IMR-90 (cell line): ENCODE measurements at regions not wholly inside any gene's neighbourhood (a gene's known extent, or its start where the extent isn't known, plus 50 kb on each side); places are given as distances from the start of the nearest gene placed in this dataset.
A peak's percentile ranks its signal among the peaks of the same experiment; 100 is the strongest.

Experiments
- ATAC-seq: fragments of 200-7000 bp; cut with Tn5 transposase; 2 replicates; pipeline ENCODE4 v1.9.1; 2020; ENCODE audit warnings: low read depth, mild to moderate bottlenecking, moderate library complexity
- BruUV-seq: library from RNA; stranded (reverse); fragments of 400-500 nt; replicated peaks from 2 replicates; lab custom pipeline; 2021; lab: Mats Ljungman, UMichigan
- CTCF ChIA-PET: fragments of 300-600 bp; formaldehyde crosslinking; extraction: SDS; loops from one replicate; lab custom pipeline; 2021; ENCODE audit warnings: antibody characterized with exemption; lab: Yijun Ruan, JAX
- POLR2A ChIA-PET: fragments of 300-600 bp; sonication (Branson Sonifier 250); formaldehyde crosslinking; loops from one replicate; lab custom pipeline; 2022; ENCODE audit warnings: antibody characterized with exemption; ENCODE audit not compliant: unreplicated experiment; lab: Charles Lee
- DNase-seq: peaks from one replicate; pipeline ENCODE4 v3.0.0; 2013
- H2AFZ ChIP-seq: replicated peaks from 2 replicates; pipeline ENCODE3; 2013; ENCODE audit warnings: low read length, mild to moderate bottlenecking; ENCODE audit not compliant: poor library complexity
- H2AK5ac ChIP-seq: 2 replicates; pipeline ENCODE4 v1.6.1; 2013; ENCODE audit warnings: low read depth, low read length, inconsistent platforms
- H2AK9ac ChIP-seq: replicated peaks from 2 replicates; pipeline ENCODE3; 2013; ENCODE audit warnings: mild to moderate bottlenecking, low read depth, low read length, moderate library complexity; ENCODE audit not compliant: poor library complexity
- H2BK120ac ChIP-seq: 2 replicates; pipeline ENCODE4 v1.6.1; 2013; ENCODE audit warnings: low read depth, low read length, inconsistent platforms
- H2BK15ac ChIP-seq: 3 replicates; pipeline ENCODE4 v1.6.1; 2013; ENCODE audit warnings: low read depth, low read length, inconsistent platforms
- H2BK20ac ChIP-seq: 2 replicates; pipeline ENCODE4 v1.6.1; 2013; ENCODE audit warnings: low read depth, mild to moderate bottlenecking, inconsistent platforms, low read length, moderate library complexity
- H2BK5ac ChIP-seq: 2 replicates; pipeline ENCODE4 v1.6.1; 2013; ENCODE audit warnings: mild to moderate bottlenecking, low read depth, low read length, inconsistent platforms; ENCODE audit not compliant: poor library complexity, severe bottlenecking
- H3K14ac ChIP-seq: replicated peaks from 2 replicates; pipeline ENCODE4 v1.6.1; 2013; ENCODE audit warnings: low read depth, low read length, inconsistent platforms
- H3K18ac ChIP-seq: 2 replicates; pipeline ENCODE4 v1.6.1; 2013; ENCODE audit warnings: low read depth, low read length, control low read depth
- H3K23ac ChIP-seq: 2 replicates; pipeline ENCODE4 v1.6.1; 2013; ENCODE audit warnings: low read depth, low read length, inconsistent platforms
- H3K27ac ChIP-seq: 2 replicates; pipeline ENCODE4 v1.5.1; 2013; ENCODE audit warnings: mild to moderate bottlenecking, control low read depth, low read length; ENCODE audit not compliant: insufficient read depth
- H3K27me3 ChIP-seq: 2 replicates; pipeline ENCODE4 v1.6.1; 2013; ENCODE audit warnings: low read length; ENCODE audit not compliant: control insufficient read depth, insufficient read depth
- H3K36me3 ChIP-seq: 2 replicates; pipeline ENCODE4 v1.6.1; 2013; ENCODE audit warnings: low read length, mixed read lengths; ENCODE audit not compliant: control insufficient read depth, insufficient read depth
- H3K4ac ChIP-seq: 2 replicates; pipeline ENCODE4 v1.6.1; 2013; ENCODE audit warnings: low read depth, low read length, inconsistent platforms
- H3K4me1 ChIP-seq: 2 replicates; pipeline ENCODE4 v1.6.1; 2013; ENCODE audit warnings: low read length, mixed read lengths; ENCODE audit not compliant: control insufficient read depth, insufficient read depth
- H3K4me2 ChIP-seq: 2 replicates; pipeline ENCODE4 v1.6.1; 2013; ENCODE audit warnings: low read depth, mild to moderate bottlenecking, control low read depth, low read length, moderate library complexity
- H3K4me3 ChIP-seq: 2 replicates; pipeline ENCODE4 v1.5.1; 2013; ENCODE audit warnings: low read depth, mild to moderate bottlenecking, control low read depth, low read length, moderate library complexity; ENCODE audit not compliant: insufficient read depth
- H3K56ac ChIP-seq: 2 replicates; pipeline ENCODE4 v1.6.1; 2013; ENCODE audit warnings: low read length, inconsistent platforms; ENCODE audit not compliant: insufficient read depth; ENCODE audit errors: extremely low read depth
- H3K79me1 ChIP-seq, 2 experiments: 2 replicates each; pipeline ENCODE4 v1.6.1; 2013; ENCODE audit warnings: low read length in 2 of 2, inconsistent platforms in 1 of 2, low read depth in 1 of 2
- H3K9ac ChIP-seq: 2 replicates; pipeline ENCODE4 v1.6.1; 2013; ENCODE audit warnings: low read depth, low read length, control low read depth
- H3K9me1 ChIP-seq: 2 replicates; pipeline ENCODE4 v1.6.1; 2013; ENCODE audit warnings: low read length, inconsistent platforms; ENCODE audit not compliant: insufficient read depth
- H3K9me3 ChIP-seq: 2 replicates; pipeline ENCODE4 v1.6.1; 2013; ENCODE audit warnings: low read length; ENCODE audit not compliant: control insufficient read depth, insufficient read depth
- H4K20me1 ChIP-seq: 2 replicates; pipeline ENCODE4 v1.6.1; 2013; ENCODE audit warnings: low read length, inconsistent platforms; ENCODE audit not compliant: insufficient read depth
- H4K5ac ChIP-seq: 2 replicates; pipeline ENCODE4 v1.6.1; 2013; ENCODE audit warnings: mild to moderate bottlenecking, low read depth, low read length, control low read depth
- H4K8ac ChIP-seq, 2 experiments: 2 replicates each; pipeline ENCODE4 v1.6.1; 2013; ENCODE audit warnings: low read depth in 2 of 2, low read length in 2 of 2, control low read depth in 1 of 2, inconsistent platforms in 1 of 2
- H4K91ac ChIP-seq: 2 replicates; pipeline ENCODE4 v1.6.1; 2013; ENCODE audit warnings: low read depth, low read length, inconsistent platforms; ENCODE audit not compliant: insufficient read depth
- BHLHE40 ChIP-seq: fragments of 150-350 bp; IDR thresholded peaks from 2 replicates; pipeline ENCODE4 v1.6.1; 2016; ENCODE audit warnings: mild to moderate bottlenecking, low read depth, low read length
- CTCF ChIP-seq: conservative IDR thresholded peaks from 2 replicates; pipeline ENCODE4 v1.5.1; 2012; ENCODE audit warnings: mild to moderate bottlenecking, low read depth, low read length, improper control_type of control experiment
- MAZ ChIP-seq: IDR thresholded peaks from 2 replicates; pipeline ENCODE4 v1.6.1; 2012; ENCODE audit warnings: low read depth, mild to moderate bottlenecking, low read length, improper control_type of control experiment, moderate library complexity, borderline replicate concordance
- WGBS, 2 experiments: methylation state at CpG; one replicate each; pipeline versions ENCODE4 v1.1.5 to v1.1.7; 2013; ENCODE audit warnings: missing lambda C conversion rate in 2 of 2; ENCODE audit not compliant: insufficient read length in 1 of 2; ENCODE audit errors: extremely low coverage in 2 of 2; 5-methylcytosine and 5-hydroxymethylcytosine counted together
- dilution Hi-C: fragments of 300-500 bp; cut with HindIII; formaldehyde crosslinking; loops from one replicate; pipeline ENCODE4 v1.14.3; 2018; ENCODE audit warnings: low sequenced_read_pairs; ENCODE audit not compliant: unreplicated experiment
- in situ Hi-C: fragments of 300-500 bp; cut with MboI; formaldehyde crosslinking; loops from 3 replicates; pipeline ENCODE4 v1.14.3; 2019; ENCODE audit warnings: low sequenced_read_pairs, inconsistent platforms, mixed read lengths
- intact Hi-C: fragments of 100-400 bp; cut with micrococcal nuclease; formaldehyde crosslinking; loops from 2 replicates; pipeline ENCODE4 v1.10.0; 2022
- TF ChIP-seq, protein P1 (sequence below): fragments of 150-350 bp; IDR thresholded peaks from 2 replicates; pipeline ENCODE4 v1.6.1; 2017; ENCODE audit warnings: mild to moderate bottlenecking, antibody characterized with exemption, low read length, low read depth

DNA sequence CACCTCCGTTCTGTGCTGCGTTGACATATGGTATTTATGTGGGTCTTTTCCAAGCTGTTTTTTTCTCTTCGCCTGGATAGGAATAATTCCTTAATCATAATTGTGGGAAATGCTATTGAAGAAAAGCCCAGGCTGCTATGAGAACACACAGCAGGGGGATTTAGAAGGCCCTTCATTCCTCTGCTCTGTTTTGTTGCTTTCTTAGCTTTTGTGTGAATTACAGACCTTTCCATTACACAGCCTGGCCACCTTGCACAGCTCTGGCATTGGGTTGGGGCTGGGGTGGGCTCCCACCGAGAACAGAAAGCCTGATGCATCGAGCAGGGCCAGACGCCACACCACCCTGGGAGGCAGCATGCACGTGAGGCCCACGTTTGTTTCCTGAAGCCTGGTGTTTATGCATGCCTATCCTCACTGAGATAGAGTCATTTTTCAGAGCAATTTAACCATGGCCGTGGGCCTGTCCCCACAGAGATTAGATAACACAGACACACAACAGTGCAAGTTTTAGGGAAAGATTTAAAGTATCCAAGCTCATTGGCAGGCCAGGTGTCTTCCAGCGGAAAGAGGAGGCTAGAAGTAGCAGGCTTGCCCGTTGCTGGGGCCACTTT is 287.6 kb upstream of the PWP1 start:
- POLR2A ChIA-PET = no interaction called here
- H4K91ac ChIP-seq = no peak overlapping the region
- WGBS, 2 experiments = no CpG with 5 or more reads among the region's 11 CpGs
- ATAC-seq = no peak
- intact Hi-C loops = no loop called here
- DNase-seq = no peak
- H4K20me1 ChIP-seq = no peaks in the 10 kb centered on the region
- H2AK9ac ChIP-seq = no peak overlapping the region
- H2BK20ac ChIP-seq = no peak overlapping the region
- H3K23ac ChIP-seq = no peak overlapping the region
- no peak overlapping the region for H4K5ac ChIP-seq
- H3K9ac ChIP-seq = no peak overlapping the region
- dilution Hi-C loops = no loop called here
- no TSS peak for BruUV-seq
- no peak overlapping the region for H3K27ac ChIP-seq
- no peak overlapping the region for H3K4ac ChIP-seq
- no peak overlapping the region for H2AK5ac ChIP-seq
- CTCF ChIA-PET = interaction anchor here (2.2 kb wide), 1 partner anchor 266 kb away, joined by 7 read pairs; no protein-coding TSS in a partner anchor
- H3K14ac ChIP-seq = no peak overlapping the region
- H2BK15ac ChIP-seq = no peak overlapping the region
- peaks cover 4% of the 10 kb centered on the region; the same call in 1 of the 2 replicates for H3K4me1 ChIP-seq
- no peak overlapping the region for H3K18ac ChIP-seq
- H3K9me3 ChIP-seq = no peaks in the 10 kb centered on the region
- in situ Hi-C loops = no loop called here
- H3K27me3 ChIP-seq = no peaks in the 10 kb centered on the region
- no peak overlapping the region for H2AFZ ChIP-seq
- no peak overlapping the region for H3K4me3 ChIP-seq
- H4K8ac ChIP-seq = no peak overlapping the region
- peaks cover 3% of the 10 kb centered on the region; the same call in 1 of the 2 replicates for H3K9me1 ChIP-seq
- H3K36me3 ChIP-seq = no peaks in the 10 kb centered on the region
- no peaks in the 10 kb centered on the region for H3K79me1 ChIP-seq
- no peak overlapping the region for H3K4me2 ChIP-seq
- H2BK120ac ChIP-seq = no peak overlapping the region
- H2BK5ac ChIP-seq = no peak overlapping the region
- TF ChIP-seq MAZ = no peak
- TF ChIP-seq, protein P1, sequence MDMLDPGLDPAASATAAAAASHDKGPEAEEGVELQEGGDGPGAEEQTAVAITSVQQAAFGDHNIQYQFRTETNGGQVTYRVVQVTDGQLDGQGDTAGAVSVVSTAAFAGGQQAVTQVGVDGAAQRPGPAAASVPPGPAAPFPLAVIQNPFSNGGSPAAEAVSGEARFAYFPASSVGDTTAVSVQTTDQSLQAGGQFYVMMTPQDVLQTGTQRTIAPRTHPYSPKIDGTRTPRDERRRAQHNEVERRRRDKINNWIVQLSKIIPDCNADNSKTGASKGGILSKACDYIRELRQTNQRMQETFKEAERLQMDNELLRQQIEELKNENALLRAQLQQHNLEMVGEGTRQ = no peak
- 0 out of 2 replicates have a peak, but pooled peaks have one; percentile 15 for TF ChIP-seq BHLHE40
- TF ChIP-seq CTCF = no peak
- no peak overlapping the region for H3K56ac ChIP-seq
